HG02885 (cell line): ENCODE measurements at regions not wholly inside any gene's neighbourhood (a gene's known extent, or its start where the extent isn't known, plus 50 kb on each side); places are given as distances from the start of the nearest gene placed in this dataset.

ENCODE experiments used
- ATAC-seq: cut with Tn5 transposase; IDR thresholded peaks from one replicate; pipeline ENCODE4 v1.9.1; 2021; ENCODE audit warnings: mild to moderate bottlenecking; ENCODE audit not compliant: unreplicated experiment, poor library complexity

- no peak for ATAC-seq
Measured at GRCh38 chr7:148950806-148951205, 66.7 kb upstream of the EZH2 start.

- ATAC-seq: no peak
Measured at GRCh38 chr7:148944935-148945934, 61.1 kb upstream of the EZH2 start.

GRCh38 chr7:148941598-148942275, 57.6 kb upstream of the EZH2 start:
- peak; percentile 53 for ATAC-seq

GRCh38 chr7:148940702-148941597, 56.9 kb upstream of the EZH2 start:
- ATAC-seq: peak; percentile 72

GRCh38 chr7:148939128-148939755, 55.2 kb upstream of the EZH2 start:
- peak; percentile 32 for ATAC-seq

- no peak for ATAC-seq
Measured at GRCh38 chr7:148935451-148935850, 51.4 kb upstream of the EZH2 start.
